HCT116 (cell line): ENCODE measurements at regions not wholly inside any gene's neighbourhood (a gene's known extent, or its start where the extent isn't known, plus 50 kb on each side); places are given as distances from the start of the nearest gene placed in this dataset.

Experiments used
- CTCF ChIP-seq, 3 experiments: fragments of 200-600 bp in 1 of 3; sonication (generic) in 1 of 3; IDR thresholded peaks in 2 of 3; conservative IDR thresholded peaks in 1 of 3; 2 replicates each; pipeline ENCODE4 v1.5.1; 2012 to 2017; ENCODE audit warnings: low read depth in 2 of 3, low read length in 2 of 3, antibody characterized with exemption in 1 of 3, borderline replicate concordance in 1 of 3, control low read depth in 1 of 3, mild to moderate bottlenecking in 1 of 3, mixed read lengths in 1 of 3, mixed run types in 1 of 3, moderate library complexity in 1 of 3; ENCODE audit not compliant: insufficient read depth in 1 of 3
- EGR1 ChIP-seq: IDR thresholded peaks from 2 replicates; pipeline ENCODE4 v1.6.1; 2012; ENCODE audit warnings: low read depth
- EZH2 ChIP-seq: fragments of 200-600 bp; sonication (generic); IDR thresholded peaks from 2 replicates; pipeline ENCODE4 v1.6.1; 2017; ENCODE audit warnings: antibody characterized with exemption, mixed run types
- EZH2phosphoT487 ChIP-seq: fragments of 200-600 bp; IDR thresholded peaks from 2 replicates; pipeline ENCODE4 v1.6.1; 2018; ENCODE audit warnings: antibody characterized with exemption, borderline replicate concordance
- FOSL1 ChIP-seq: IDR thresholded peaks from 2 replicates; pipeline ENCODE4 v1.6.1; 2012; ENCODE audit warnings: low read depth
- JUND ChIP-seq: IDR thresholded peaks from 2 replicates; pipeline ENCODE4 v1.6.1; 2012
- POLR2A ChIP-seq: IDR thresholded peaks from 2 replicates; pipeline ENCODE4 v1.7.0; 2011; ENCODE audit warnings: borderline replicate concordance; ENCODE audit not compliant: insufficient read depth, insufficient read length; ENCODE audit errors: extremely low read depth
- POLR2AphosphoS5 ChIP-seq: IDR thresholded peaks from 2 replicates; pipeline ENCODE4 v1.6.1; 2011; ENCODE audit warnings: mild to moderate bottlenecking, low read depth, low read length, moderate library complexity
- REST ChIP-seq: IDR thresholded peaks from 2 replicates; pipeline ENCODE4 v1.6.1; 2012; ENCODE audit warnings: low read depth
- SP1 ChIP-seq: IDR thresholded peaks from 2 replicates; pipeline ENCODE4 v1.6.1; 2012; ENCODE audit warnings: low read depth
- SRF ChIP-seq: IDR thresholded peaks from 2 replicates; pipeline ENCODE4 v1.6.1; 2012; ENCODE audit warnings: low read depth
- ZBTB33 ChIP-seq: IDR thresholded peaks from 2 replicates; pipeline ENCODE4 v1.6.1; 2011; ENCODE audit warnings: mild to moderate bottlenecking, low read length, moderate library complexity; ENCODE audit not compliant: insufficient replicate concordance; ENCODE audit errors: extremely low read depth

- TF ChIP-seq REST (no peak), CTCF (IDR thresholded peaks at IDR 0.05 in 2 of 3, conservative IDR thresholded peaks at IDR 0.05 in 1 of 3; ENCODE audit: borderline replicate concordance in 1 of 3, insufficient read depth in 1 of 3, low read depth in 2 of 3, low read length in 2 of 3) (no peak), POLR2A (no peak), POLR2AphosphoS5 (no peak), SP1 (no peak), EZH2 (no peak), FOSL1 (no peak), EZH2phosphoT487 (no peak), ZBTB33 (no peak), SRF (no peak), EGR1 (no peak), JUND (no peak)
Observed at GRCh38 chr4:106854569-106855351, 181.4 kb downstream of the DKK2 start.
